A549 (cell line): ENCODE measurements at regions not wholly inside any gene's neighbourhood (a gene's known extent, or its start where the extent isn't known, plus 50 kb on each side); places are given as distances from the start of the nearest gene placed in this dataset.

Experiments
- ATAC-seq, 2 experiments: fragments of 200-7000 bp in 1 of 2; fragments of >200 bp in 1 of 2; cut with Nextera tagmentation in 1 of 2; cut with Tn5 transposase in 1 of 2; 3 replicates each; pipeline versions ENCODE4 v1.8.0 to v1.9.1; 2018 to 2020; ENCODE audit warnings: mild to moderate bottlenecking in 1 of 2, moderate library complexity in 1 of 2
- CTCF ChIA-PET: fragments of 300-600 bp; sonication (Branson Sonifier 250); formaldehyde crosslinking; extraction: SDS; loops from one replicate; lab custom pipeline; 2021; ENCODE audit warnings: antibody characterized with exemption, inconsistent platforms; lab: Yijun Ruan, JAX
- POLR2A ChIA-PET: fragments of 350-600 bp; formaldehyde crosslinking; extraction: SDS; loops from one replicate; lab custom pipeline; 2021; ENCODE audit warnings: antibody characterized with exemption, inconsistent platforms; lab: Yijun Ruan, JAX
- DNase-seq, 2 experiments: peaks; one replicate each; pipeline versions ENCODE4 v3.0.0 to v3.0.0-alpha.2; 2011 to 2016; ENCODE audit warnings: low read depth in 1 of 2, low spot score in 1 of 2
- FAIRE-seq: peaks from 2 replicates; lab custom pipeline; 2011; peaks lifted over from hg19 to GRCh38; lab: Jason Lieb, UNC
- H3K27ac ChIP-seq, 2 experiments: fragments of >200 bp; sonication (Bioruptor Twin); formaldehyde crosslinking; 3 replicates each; pipeline ENCODE4 v1.5.1; 2016 to 2017
- H3K4me1 ChIP-seq: fragments of >200 bp; sonication (Bioruptor Twin); formaldehyde crosslinking; 3 replicates; pipeline ENCODE4 v1.6.1; 2016
- H3K4me2 ChIP-seq: fragments of >200 bp; sonication (Bioruptor Twin); formaldehyde crosslinking; 3 replicates; pipeline ENCODE4 v1.6.1; 2016
- H3K4me3 ChIP-seq: fragments of >200 bp; sonication (Bioruptor Twin); formaldehyde crosslinking; 3 replicates; pipeline ENCODE4 v1.5.1; 2016
- H3K9me3 ChIP-seq: fragments of >200 bp; sonication (Bioruptor Twin); formaldehyde crosslinking; 3 replicates; pipeline ENCODE4 v1.6.1; 2016
- CBX2 ChIP-seq: fragments of 200-600 bp; sonication (generic); IDR thresholded peaks from 2 replicates; pipeline ENCODE4 v1.6.1; 2016; ENCODE audit warnings: low read depth, mild to moderate bottlenecking, borderline replicate concordance
- CBX8 ChIP-seq: fragments of 200-600 bp; sonication (generic); IDR thresholded peaks from 2 replicates; pipeline ENCODE4 v1.6.1; 2016
- CTCF ChIP-seq: fragments of >200 bp; sonication (Bioruptor Twin); formaldehyde crosslinking; IDR thresholded peaks from 3 replicates; pipeline ENCODE4 v1.5.1; 2016
- ELK1 ChIP-seq: fragments of 150-350 bp; IDR thresholded peaks from 2 replicates; pipeline ENCODE4 v1.6.1; 2014; ENCODE audit warnings: low read depth, mild to moderate bottlenecking, low read length
- EP300 ChIP-seq, 2 experiments: fragments of >200 bp; sonication (Bioruptor Twin); formaldehyde crosslinking; IDR thresholded peaks; 2 replicates in 1 of 2; 3 replicates in 1 of 2; pipeline ENCODE4 v1.6.1; 2016 to 2017
- FOSL2 ChIP-seq, 2 experiments: fragments of 450-650 bp in 1 of 2; fragments of >200 bp in 1 of 2; sonication (Bioruptor Twin) in 1 of 2; formaldehyde crosslinking; IDR thresholded peaks; 2 replicates each; pipeline versions ENCODE4 v1.5.0 to v1.6.1; 2016 to 2020; ENCODE audit warnings: mild to moderate bottlenecking in 1 of 2, moderate library complexity in 1 of 2
- GATA3 ChIP-seq: IDR thresholded peaks from 2 replicates; pipeline ENCODE4 v1.6.1; 2012; ENCODE audit warnings: borderline replicate concordance
- HMGXB4 ChIP-seq: fragments of 250-450 bp; sonication (Bioruptor Pico); IDR thresholded peaks from 2 replicates; pipeline ENCODE4 v1.5.0; 2021; ENCODE audit warnings: mild to moderate bottlenecking, moderate library complexity, borderline replicate concordance
- HOXA7 ChIP-seq: fragments of 250-450 bp; sonication (Bioruptor Pico); IDR thresholded peaks from 2 replicates; pipeline ENCODE4 v1.5.0; 2020; ENCODE audit warnings: mild to moderate bottlenecking, moderate library complexity
- JUNB ChIP-seq: fragments of >200 bp; sonication (Bioruptor Twin); formaldehyde crosslinking; IDR thresholded peaks from 2 replicates; pipeline ENCODE4 v1.6.1; 2016
- MYC ChIP-seq: IDR thresholded peaks from 2 replicates; pipeline ENCODE4 v1.6.1; 2012; ENCODE audit warnings: mild to moderate bottlenecking, inconsistent platforms, low read length, improper control_type of control experiment, borderline replicate concordance
- NFE2L2 ChIP-seq: fragments of 150-350 bp; conservative IDR thresholded peaks from 2 replicates; pipeline ENCODE4 v1.6.1; 2014; ENCODE audit warnings: low read length
- NPAS2 ChIP-seq: fragments of 250-450 bp; sonication (Bioruptor Pico); IDR thresholded peaks from 2 replicates; pipeline ENCODE4 v1.8.0; 2022; ENCODE audit warnings: mild to moderate bottlenecking, moderate library complexity, borderline replicate concordance
- ZFP36 ChIP-seq: fragments of 450-650 bp; IDR thresholded peaks from 2 replicates; pipeline ENCODE4 v1.6.1; 2014; ENCODE audit warnings: borderline replicate concordance; ENCODE audit not compliant: partially characterized antibody
- ZSCAN20 ChIP-seq: fragments of 250-450 bp; sonication (Bioruptor Pico); IDR thresholded peaks from 2 replicates; pipeline ENCODE4 v1.8.0; 2022; ENCODE audit warnings: mild to moderate bottlenecking, moderate library complexity
- WGBS: methylation state at CpG from one replicate; pipeline ENCODE4 v1.1.6; 2017; ENCODE audit errors: missing lambda C conversion rate; 5-methylcytosine and 5-hydroxymethylcytosine counted together
- TF ChIP-seq, protein P1 (sequence below): fragments of >200 bp; sonication (Bioruptor Twin); formaldehyde crosslinking; IDR thresholded peaks from 2 replicates; pipeline ENCODE4 v1.6.1; 2016
- TF ChIP-seq, protein P2 (sequence below): IDR thresholded peaks from 2 replicates; pipeline ENCODE4 v1.6.1; 2012
- TF ChIP-seq, protein P3 (sequence below): IDR thresholded peaks from 2 replicates; pipeline ENCODE4 v1.6.1; 2012

DNA sequence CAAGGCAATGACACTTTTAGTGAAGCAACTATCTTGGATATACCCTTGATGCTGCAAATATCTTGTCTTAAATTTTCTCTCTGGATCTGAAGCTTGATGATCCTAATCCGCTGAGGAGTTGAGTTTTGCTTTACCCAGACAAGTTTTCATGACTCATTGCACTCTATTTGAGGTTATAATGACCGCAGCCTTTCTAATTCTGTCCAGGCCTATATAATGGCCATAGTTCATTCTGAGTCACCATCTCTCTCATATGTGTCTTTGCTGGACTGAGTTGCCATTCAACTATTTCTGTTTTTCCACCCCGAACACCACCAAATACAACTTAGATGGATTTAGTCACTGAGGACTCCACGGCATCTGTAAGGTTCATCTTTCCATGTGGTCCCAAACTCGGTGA, 802.1 kb upstream of the FAM98A start:
- Histone ChIP-seq H3K4me2 (no peak overlapping the region), H3K27ac (no peak overlapping the region), H3K4me1 (no peaks in the 10 kb centered on the region), H3K4me3 (no peak overlapping the region), H3K9me3 (no peaks in the 10 kb centered on the region)
- DNase-seq, result no peak
- CTCF ChIA-PET, result no interaction called here
- FAIRE-seq, result no peak
- ATAC-seq, result no peak
- WGBS, result 13% methylated on average over 5 of the region's 5 CpGs
- TF ChIP-seq ZFP36 (no peak), HMGXB4 (no peak), EP300 (IDR thresholded peaks at IDR 0.05) (no peak)
- POLR2A ChIA-PET, result no interaction called here

DNA sequence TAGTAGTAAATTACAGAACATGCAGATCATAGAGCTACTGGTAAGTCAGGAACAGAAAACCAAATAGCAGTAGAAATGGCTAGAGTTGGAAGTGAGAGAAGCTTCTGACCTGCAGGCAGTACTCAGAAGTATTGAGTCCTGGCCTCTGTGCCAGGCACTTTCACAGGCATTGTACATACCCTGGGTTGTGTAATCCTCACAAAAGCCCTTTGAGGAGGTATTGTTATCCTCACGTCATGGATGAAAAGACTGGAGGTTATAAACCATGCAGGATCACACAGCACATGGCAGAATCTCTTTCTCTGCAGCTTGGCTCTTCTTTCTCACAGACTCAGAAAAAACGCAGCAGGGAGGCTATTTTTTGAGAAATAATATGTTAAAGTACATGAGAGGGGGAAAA, 789.3 kb upstream of the FAM98A start:
- no peak for TF ChIP-seq MYC
- no peak for TF ChIP-seq ZFP36
- TF ChIP-seq HOXA7 (CRISPR knock-in tag), result no peak
- no peak for TF ChIP-seq JUNB
- TF ChIP-seq FOSL2 (IDR thresholded peaks at IDR 0.05), result no peak
- TF ChIP-seq FOSL2 (CRISPR knock-in tag; IDR thresholded peaks at IDR 0.05), result no peak
- TF ChIP-seq, protein P1, sequence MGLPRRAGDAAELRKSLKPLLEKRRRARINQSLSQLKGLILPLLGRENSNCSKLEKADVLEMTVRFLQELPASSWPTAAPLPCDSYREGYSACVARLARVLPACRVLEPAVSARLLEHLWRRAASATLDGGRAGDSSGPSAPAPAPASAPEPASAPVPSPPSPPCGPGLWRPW, result no peak
- no peak for TF ChIP-seq ELK1
- TF ChIP-seq GATA3, result no peak
- TF ChIP-seq ZSCAN20 (CRISPR knock-in tag), result no peak
- no peak for TF ChIP-seq CBX2
- TF ChIP-seq NFE2L2, result no peak
- no peak for TF ChIP-seq CBX8
- TF ChIP-seq NPAS2 (CRISPR knock-in tag), result no peak
- H3K4me2 ChIP-seq, result no peak overlapping the region
- H3K4me3 ChIP-seq, result no peak overlapping the region
- ChIA-PET CTCF (no interaction called here), POLR2A (no interaction called here)
- WGBS, result 2% methylated on average over 2 of the region's 2 CpGs
- FAIRE-seq, result no peak
- no peaks in the 10 kb centered on the region for H3K4me1 ChIP-seq
- no peak for DNase-seq
- H3K27ac ChIP-seq, result no peak overlapping the region
- H3K9me3 ChIP-seq, result no peaks in the 10 kb centered on the region
- ATAC-seq, result no peak

GRCh38 chr2:34387536-34387935, 788.4 kb upstream of the FAM98A start:
- ChIA-PET POLR2A (no interaction called here), CTCF (no interaction called here)
- Histone ChIP-seq H3K4me3 (no peak overlapping the region), H3K27ac (no peak overlapping the region), H3K4me1 (no peaks in the 10 kb centered on the region), H3K9me3 (no peaks in the 10 kb centered on the region), H3K4me2 (no peak overlapping the region)
- ATAC-seq (no peak), FAIRE-seq (no peak), DNase-seq (no peak)
- WGBS, result 2% methylated on average over 3 of the region's 3 CpGs
- TF ChIP-seq EP300 (IDR thresholded peaks at IDR 0.05), result no peak
- TF ChIP-seq, protein P1, result no peak
- TF ChIP-seq, protein P2, sequence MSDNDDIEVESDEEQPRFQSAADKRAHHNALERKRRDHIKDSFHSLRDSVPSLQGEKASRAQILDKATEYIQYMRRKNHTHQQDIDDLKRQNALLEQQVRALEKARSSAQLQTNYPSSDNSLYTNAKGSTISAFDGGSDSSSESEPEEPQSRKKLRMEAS, result no peak
- TF ChIP-seq, protein P3, sequence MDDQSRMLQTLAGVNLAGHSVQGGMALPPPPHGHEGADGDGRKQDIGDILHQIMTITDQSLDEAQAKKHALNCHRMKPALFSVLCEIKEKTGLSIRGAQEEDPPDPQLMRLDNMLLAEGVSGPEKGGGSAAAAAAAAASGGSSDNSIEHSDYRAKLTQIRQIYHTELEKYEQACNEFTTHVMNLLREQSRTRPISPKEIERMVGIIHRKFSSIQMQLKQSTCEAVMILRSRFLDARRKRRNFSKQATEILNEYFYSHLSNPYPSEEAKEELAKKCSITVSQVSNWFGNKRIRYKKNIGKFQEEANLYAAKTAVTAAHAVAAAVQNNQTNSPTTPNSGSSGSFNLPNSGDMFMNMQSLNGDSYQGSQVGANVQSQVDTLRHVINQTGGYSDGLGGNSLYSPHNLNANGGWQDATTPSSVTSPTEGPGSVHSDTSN, result no peak
- TF ChIP-seq MYC, result no peak
- no peak for TF ChIP-seq FOSL2 (IDR thresholded peaks at IDR 0.05)
- no peak for TF ChIP-seq FOSL2 (CRISPR knock-in tag; IDR thresholded peaks at IDR 0.05)
- no peak for TF ChIP-seq CTCF
